ENCODE measurements at regions not wholly inside any gene's neighbourhood (a gene's known extent, or its start where the extent isn't known, plus 50 kb on each side); places are given as distances from the start of the nearest gene placed in this dataset.

DNA sequence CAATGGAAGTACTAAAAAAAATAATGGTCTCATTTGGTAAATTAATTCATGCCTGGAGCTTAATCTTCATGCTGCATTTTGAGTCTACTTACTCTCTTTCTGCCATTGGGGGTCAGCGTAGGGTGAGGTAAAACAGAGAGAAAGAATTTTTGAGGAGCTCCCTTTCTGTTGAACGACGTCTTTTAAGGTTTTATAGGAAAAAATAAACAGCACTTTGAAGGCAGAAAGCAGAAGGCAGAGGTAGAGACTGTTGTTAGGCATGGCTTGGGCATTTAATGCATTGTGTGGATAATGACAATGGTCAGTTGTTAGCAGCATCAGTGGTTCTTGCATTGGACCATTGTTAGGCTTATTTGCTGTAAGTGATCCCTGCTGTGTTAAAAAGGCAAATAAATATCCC is 557.2 kb upstream of the STXBP6 start:
- no peak for TF ChIP-seq GATA3 (IDR thresholded peaks at IDR 0.05; ENCODE audit: low read depth, low read length)
- TF ChIP-seq GATA2 (IDR thresholded peaks at IDR 0.05; ENCODE audit: low read depth, low read length) = no peak

DNA sequence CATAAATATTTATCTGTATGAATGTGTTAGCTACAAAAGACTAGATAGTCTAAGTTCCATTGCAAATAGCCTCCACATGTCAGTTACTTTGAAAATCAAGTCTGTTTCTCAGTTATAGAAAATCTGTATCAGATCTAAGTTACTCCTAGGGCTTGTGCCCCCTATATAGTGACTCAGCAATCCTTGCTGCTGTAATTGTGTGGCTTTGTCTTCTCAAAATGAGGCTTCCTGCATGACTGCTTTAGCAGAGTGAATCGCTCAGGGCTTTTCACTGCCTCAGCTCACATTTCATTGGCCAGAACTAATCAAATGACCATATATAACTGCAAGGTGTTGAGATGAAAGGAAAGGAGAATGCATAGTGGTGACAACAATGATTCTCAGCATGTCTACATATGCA is 552.2 kb upstream of the STXBP6 start:
- no peak for TF ChIP-seq GATA2 (IDR thresholded peaks at IDR 0.05; ENCODE audit: low read depth, low read length)
- no peak for TF ChIP-seq GATA3 (IDR thresholded peaks at IDR 0.05; ENCODE audit: low read depth, low read length)

DNA sequence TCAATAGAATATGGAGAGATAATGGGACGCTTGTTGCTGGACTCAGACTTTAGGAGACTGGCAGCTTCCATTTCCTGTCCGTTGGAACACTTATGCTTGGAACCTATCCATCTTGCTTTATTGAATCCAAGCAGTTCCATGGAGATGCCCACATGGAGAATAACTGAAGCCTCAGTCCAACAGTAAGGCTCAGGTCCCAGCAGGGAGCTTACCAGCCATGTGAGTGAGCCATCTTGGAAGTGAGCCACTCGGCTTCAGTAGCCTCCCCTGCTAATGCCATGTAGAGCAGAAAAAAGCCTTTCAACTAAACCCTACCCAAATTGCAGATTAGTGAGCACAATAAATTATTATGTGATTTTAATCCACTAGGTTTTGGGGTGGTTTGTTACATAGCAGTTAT is 538.8 kb upstream of the STXBP6 start:
- TF ChIP-seq GATA3 (IDR thresholded peaks at IDR 0.05; ENCODE audit: low read depth, low read length) (no peak), GATA2 (IDR thresholded peaks at IDR 0.05; ENCODE audit: low read depth, low read length) (no peak)

DNA sequence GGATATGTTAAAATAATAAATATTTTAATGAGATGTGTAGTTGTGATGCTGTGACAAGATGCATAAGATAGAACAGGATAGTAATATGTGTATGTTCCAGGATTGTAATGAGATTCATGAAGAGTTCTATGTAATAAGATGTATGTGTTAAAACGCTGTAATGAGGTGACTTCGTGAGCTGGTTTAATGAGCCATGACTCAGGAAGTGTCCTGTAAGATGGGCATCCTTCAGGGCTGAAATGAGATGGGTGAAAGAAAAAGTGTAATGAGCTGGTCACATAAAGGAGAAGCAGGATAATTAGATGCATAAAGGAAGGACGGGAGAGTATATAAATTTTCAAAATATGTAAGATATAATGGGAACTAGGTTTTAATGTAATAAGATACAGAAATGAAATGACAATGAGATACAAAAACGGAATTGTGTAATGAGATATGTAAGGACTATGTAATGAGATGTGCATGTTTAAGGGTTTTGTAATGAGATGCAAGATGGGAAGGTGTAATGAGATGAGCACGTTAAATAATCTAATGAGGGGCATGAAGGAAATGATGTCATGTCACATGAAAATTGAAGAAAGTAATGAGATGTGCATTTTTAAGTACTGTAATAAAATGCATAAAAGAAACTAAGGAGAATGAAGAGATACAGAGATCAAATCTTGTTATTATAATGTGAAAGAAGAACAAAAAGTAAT is 524.8 kb upstream of the STXBP6 start:
- no peak for TF ChIP-seq GATA3 (IDR thresholded peaks at IDR 0.05; ENCODE audit: low read depth, low read length)
- TF ChIP-seq GATA2 (IDR thresholded peaks at IDR 0.05; ENCODE audit: low read depth, low read length) = no peak

DNA sequence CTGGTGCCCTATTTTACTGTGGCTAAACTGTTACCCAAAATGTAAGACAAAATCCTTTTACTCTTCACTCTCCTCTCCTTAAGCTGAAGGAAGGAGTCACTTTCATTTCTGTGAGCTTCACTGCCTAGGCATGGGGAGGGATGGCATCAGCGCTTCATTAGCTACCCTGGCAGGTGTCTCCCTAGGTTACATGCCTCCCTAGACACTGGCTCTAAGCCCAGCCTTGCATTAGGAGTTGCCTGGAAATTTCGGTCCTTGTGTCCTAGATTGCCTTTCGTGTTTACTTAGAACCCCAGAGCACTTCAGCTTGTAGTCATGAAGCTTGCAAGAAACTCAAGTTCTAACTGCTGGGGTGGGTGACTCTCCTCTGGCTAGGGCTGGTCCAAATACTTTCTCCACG is 520.5 kb upstream of the STXBP6 start:
- TF ChIP-seq GATA3 (IDR thresholded peaks at IDR 0.05; ENCODE audit: low read depth, low read length) (no peak), GATA2 (IDR thresholded peaks at IDR 0.05; ENCODE audit: low read depth, low read length) (no peak)

DNA sequence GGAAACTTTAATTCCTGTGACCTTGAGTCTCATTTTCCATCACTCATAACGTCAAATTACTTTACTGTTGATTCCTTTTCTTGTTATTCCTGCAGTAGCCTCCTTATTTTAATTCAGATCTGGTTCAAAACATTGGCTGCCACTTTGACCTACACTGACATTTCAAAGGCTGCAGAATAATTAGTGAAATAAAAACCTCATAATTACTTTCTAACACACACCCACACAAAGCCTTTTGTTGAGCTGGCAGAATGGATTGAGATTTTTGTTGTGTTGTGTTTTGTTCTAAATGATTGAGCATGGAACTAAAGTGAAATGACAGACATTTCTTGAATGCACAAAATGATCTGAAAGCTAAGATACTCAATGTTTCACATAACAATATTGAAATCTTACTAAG is 507.5 kb upstream of the STXBP6 start:
- TF ChIP-seq GATA2 (IDR thresholded peaks at IDR 0.05; ENCODE audit: low read depth, low read length) (no peak), GATA3 (IDR thresholded peaks at IDR 0.05; ENCODE audit: low read depth, low read length) (no peak)

DNA sequence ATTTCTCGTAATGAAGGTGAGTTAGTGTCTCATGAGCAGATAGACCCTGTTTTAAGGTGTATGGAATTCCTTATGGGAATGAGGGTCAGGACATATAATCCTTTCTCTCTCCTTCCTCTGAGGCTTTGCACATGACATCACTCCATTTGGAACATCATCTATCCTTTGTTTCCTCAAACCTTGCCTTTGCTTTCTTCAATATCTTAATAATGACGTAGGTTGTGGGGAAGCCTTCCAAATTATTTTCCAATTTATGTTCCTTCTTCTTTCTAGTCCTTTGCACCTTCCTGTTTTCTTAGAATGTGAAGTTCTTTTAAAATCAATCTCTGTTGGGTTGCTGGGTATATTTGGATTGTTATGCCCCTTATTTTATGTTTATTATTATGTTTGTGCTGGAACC is 502.9 kb upstream of the STXBP6 start:
- TF ChIP-seq GATA2 (IDR thresholded peaks at IDR 0.05; ENCODE audit: low read depth, low read length) = no peak
- TF ChIP-seq GATA3 (IDR thresholded peaks at IDR 0.05; ENCODE audit: low read depth, low read length) = no peak

DNA sequence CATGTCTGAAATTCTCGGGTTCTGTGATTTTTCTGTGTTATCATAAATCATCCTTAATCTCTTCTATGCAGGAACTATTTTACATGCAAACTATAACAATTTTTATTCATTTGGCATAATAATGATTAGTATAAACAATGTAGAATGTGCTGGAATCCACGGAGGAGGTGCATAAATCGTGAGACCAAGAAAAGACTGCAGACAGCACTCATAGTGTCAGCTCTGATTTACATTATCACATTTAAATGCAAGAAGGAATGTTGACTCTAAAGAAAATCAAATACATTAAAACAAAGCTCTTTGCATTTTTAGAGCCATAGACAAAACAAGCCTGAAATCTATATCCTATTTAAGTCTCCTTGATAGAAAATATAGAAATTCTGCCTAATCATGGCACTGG is 501.7 kb upstream of the STXBP6 start:
- TF ChIP-seq GATA2 (IDR thresholded peaks at IDR 0.05; ENCODE audit: low read depth, low read length) = no peak
- TF ChIP-seq GATA3 (IDR thresholded peaks at IDR 0.05; ENCODE audit: low read depth, low read length) = no peak

DNA sequence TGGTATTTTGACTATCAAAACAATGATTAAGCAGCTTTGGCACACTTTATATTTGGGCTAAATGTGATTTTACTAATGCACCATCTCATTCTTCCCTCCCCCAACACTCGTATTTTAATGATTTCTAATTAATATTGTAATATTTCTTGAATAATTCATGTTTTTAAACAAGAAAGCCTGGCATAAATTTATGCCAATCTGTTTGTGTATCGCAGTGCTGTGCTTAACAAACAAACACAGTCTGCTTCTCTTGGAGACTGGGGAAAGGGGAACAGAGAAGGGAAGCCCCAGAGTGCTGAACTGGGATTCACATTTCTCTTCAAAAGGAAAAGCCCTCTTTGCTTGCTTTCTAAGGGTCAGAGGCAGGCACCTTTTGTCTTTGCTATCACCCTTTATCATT is 496.9 kb upstream of the STXBP6 start:
- no peak for TF ChIP-seq GATA3 (IDR thresholded peaks at IDR 0.05; ENCODE audit: low read depth, low read length)
- TF ChIP-seq GATA2 (IDR thresholded peaks at IDR 0.05; ENCODE audit: low read depth, low read length) = no peak

DNA sequence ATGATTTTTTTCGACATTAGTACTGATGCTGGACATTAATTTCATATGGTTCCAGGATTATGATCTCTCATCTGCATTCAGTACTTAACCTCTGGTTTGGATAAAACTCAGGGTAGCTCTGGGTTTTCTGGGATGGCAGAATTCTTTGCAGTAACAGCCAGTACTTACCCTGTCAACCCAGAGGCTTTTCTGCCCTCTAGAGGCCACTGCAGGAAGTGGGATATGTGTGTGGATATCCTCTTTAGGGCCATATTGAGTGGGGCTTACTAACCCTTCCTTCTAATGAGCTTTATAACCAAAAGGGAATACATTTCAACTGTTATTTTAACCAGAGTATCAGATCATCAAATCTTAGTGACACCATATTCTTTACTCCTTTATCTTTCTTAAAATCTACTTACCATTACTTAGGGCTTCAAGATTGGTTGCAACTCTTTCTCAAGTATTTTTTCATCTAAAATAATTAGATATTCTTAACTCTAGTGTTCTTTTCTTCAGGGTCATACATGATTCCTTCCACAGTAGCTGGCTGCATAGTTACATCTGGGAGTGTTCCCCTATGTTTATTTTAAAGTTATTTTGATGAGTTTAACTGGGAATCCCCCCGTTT is 488.0 kb upstream of the STXBP6 start:
- TF ChIP-seq GATA2 (IDR thresholded peaks at IDR 0.05; ENCODE audit: low read depth, low read length) (no peak), GATA3 (IDR thresholded peaks at IDR 0.05; ENCODE audit: low read depth, low read length) (no peak)

DNA sequence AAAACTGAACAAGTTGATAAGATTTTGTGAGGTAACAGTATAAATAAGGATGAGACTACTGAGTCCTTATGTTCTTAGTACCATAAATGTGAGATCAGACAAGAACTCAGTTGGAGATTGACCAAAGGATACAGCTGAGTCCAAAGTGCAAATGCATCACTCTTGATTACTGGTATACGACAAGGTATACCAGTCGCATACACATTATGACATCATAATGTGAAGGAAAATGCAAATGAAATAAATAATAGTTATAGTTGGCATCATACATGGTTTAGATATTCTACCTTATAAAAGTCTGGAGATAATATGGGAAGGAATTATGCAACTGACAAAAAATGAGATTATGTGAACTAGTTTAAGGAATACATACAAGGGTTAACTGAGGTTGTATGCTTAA is 476.3 kb upstream of the STXBP6 start:
- TF ChIP-seq GATA2 (IDR thresholded peaks at IDR 0.05; ENCODE audit: low read depth, low read length) (no peak), GATA3 (IDR thresholded peaks at IDR 0.05; ENCODE audit: low read depth, low read length) (no peak)

DNA sequence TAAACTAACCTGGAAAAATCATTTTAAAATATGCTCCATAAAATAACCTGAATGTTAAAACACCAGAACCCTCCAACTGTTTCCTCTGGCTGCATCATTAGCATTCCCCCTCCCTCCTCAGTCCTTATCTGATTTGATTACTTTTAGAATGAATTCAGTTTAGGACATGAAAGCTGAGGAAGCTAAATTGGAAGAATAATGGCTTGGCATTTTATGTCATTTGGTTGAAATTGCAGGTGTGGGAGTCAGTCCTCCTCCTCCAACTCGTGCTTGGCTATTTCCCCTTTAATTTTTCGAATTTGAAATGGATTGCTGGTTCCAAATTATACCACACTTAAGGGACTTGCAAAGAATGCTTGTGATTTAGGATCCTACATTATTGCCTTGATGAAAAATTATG is 473.0 kb upstream of the STXBP6 start:
- TF ChIP-seq GATA2 (IDR thresholded peaks at IDR 0.05; ENCODE audit: low read depth, low read length) (no peak), GATA3 (IDR thresholded peaks at IDR 0.05; ENCODE audit: low read depth, low read length) (no peak)

DNA sequence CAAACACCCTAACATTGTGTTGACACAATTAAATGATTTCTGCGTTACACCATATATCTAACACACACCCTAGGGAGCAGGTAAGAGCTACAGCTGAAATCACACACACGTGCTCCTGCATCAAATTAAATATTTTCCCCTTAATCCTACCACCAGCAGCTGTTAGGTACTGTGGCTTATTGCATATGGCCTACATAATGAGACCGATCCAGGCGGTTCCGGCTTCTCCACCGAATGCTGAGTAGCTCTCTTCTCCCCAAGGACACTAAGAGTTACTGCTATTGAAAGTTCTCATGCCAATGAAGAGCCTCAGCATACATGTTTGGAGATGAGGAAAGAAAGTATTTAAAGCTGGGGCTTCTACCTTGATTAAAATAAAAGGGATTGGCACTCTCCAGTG is 472.2 kb upstream of the STXBP6 start:
- TF ChIP-seq GATA2 (IDR thresholded peaks at IDR 0.05; ENCODE audit: low read depth, low read length) (no peak), GATA3 (IDR thresholded peaks at IDR 0.05; ENCODE audit: low read depth, low read length) (no peak)

DNA sequence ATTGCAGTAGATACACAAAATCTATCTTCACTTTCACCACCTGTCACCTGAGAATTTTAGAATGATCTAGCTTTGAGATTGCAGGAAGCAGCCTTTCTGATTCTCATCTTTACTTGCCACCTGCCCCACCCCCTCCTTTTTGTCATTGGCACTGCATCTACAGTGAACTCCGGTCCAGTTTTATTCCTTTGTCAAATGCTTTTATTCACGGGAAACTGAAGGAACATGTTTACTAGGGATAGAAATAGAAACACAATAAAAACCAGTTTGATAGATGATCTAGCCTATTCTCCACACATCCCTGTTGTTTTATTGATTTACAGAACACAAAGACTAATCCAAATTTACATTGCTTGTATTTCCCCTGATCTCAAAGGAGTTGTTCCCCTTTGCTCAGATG is 471.7 kb upstream of the STXBP6 start:
- no peak for TF ChIP-seq GATA2 (IDR thresholded peaks at IDR 0.05; ENCODE audit: low read depth, low read length)
- TF ChIP-seq GATA3 (IDR thresholded peaks at IDR 0.05; ENCODE audit: low read depth, low read length) = no peak

DNA sequence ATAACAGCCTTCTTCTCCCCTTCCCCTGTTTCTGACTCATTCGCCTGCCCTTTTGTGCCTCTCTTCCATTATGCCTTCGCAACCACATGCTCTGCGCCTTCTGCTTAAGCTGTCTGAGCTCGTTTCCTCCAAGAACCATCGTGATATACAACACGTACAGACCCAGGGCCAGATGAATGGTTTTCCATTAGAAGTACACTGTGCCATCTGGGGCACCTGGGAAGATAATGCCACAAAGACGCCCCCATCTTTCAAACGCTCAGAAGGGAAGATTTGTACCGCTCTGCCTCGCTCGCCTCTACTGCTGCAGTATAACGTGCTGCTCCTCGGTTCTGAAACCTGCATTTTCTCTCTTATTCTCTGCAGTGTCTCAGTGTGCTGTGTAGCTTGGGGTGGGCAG is 470.9 kb upstream of the STXBP6 start:
- TF ChIP-seq GATA2 (IDR thresholded peaks at IDR 0.05; ENCODE audit: low read depth, low read length) (no peak), GATA3 (IDR thresholded peaks at IDR 0.05; ENCODE audit: low read depth, low read length) (no peak)
